ENCODE measurements at regions not wholly inside any gene's neighbourhood (a gene's known extent, or its start where the extent isn't known, plus 50 kb on each side); places are given as distances from the start of the nearest gene placed in this dataset.

DNA sequence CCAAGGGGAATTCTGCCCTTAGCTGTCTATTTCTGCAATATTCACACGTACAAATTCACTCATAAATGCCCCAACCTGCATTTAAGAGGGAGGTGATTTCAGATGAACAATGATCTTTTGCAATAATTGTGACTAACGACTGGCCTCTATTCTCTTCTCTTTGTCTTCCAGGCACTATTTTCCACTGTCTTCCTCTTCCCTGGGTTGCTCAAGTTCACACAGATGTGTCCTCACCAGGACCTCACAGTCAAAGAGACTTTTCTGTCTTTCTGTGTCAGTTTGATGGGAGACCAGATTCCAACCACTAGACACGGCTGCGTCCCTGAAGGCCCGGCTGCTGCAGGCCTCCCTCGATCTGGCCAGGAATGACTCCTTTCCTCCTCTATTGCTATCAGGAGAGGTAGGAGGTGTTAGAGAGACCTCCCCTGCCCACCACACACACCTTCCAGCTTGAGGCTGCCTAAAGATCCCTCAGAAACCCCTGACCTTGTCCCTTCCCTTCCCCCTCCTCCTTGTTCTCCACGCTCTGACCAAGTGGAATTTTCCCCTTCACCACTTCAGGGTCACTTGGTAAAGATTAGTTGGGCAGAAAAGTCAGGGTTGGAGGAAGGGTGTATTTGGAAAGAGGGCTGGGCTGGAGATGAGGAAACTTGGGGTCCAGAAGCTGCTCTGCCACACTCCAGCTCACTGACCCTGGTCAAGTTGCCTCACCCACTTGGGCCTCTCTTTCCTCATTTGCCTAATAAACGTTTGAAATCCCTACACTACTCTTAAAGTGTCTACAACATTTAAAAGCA, 109.2 kb upstream of the COPS8 start:
- no peak for DNase-seq

DNA sequence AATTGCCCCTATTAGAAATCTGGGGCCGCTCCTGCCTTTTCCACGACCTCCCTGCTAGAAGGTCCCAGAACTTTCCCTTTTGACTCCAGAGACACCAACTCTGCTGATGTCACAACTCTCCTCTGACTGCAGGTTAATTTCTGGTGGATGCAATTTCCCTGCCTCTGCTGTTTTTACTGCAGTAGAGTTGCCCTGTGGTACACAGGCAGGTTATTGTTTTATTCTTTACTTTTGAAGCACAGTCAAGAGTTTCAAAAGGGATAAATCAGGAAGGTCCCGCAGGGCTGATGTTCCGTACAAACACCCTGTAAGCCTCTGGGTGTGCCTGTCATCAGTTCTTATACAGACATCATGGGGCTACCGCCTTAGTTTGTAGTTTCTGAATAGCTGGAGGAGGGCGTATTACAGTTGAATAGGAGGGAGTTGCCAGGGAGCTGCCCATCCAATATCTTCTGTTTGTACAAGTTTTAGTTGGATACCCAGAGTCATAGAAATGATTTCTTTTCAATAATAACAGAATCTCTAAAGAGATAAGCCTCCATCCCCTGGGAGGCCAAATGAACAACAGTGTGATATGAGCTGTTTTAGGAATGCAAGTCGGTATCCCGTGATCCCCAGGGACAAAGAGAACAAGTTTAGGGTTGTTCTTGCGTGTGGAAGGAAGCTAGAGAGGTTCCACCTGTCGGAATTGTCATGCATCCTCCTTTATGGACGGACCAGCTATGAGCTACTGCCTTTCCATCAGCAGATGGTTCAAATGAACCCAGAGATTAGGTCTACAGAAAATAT, 108.4 kb upstream of the COPS8 start:
- no peak for DNase-seq

DNA sequence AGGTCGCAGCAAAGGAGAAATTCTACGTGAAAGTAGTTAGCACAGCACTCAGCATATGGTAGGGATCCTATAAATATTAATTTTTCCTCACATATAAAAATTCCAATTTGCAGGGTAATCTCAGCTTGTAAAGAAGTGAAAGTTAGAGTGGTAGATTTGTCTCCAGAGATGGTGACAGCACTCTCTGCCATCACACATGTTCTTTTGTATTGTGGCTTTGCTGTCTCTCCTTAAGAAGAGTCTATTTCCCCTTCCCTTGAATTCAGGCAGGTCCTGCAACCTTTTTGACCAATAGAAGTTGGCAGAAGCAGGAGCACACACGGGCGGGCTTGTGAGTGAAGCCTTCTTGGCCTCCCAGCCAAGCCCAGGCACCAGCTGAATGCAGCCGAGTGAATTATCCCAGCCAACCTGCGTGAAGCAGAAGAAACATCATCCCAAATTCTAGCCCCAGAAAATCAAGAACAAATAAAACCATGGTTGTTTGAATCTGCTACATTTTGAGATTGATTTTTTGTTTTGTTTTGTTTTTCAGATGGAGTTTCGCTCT, 107.8 kb upstream of the COPS8 start:
- DNase-seq, result no peak

DNA sequence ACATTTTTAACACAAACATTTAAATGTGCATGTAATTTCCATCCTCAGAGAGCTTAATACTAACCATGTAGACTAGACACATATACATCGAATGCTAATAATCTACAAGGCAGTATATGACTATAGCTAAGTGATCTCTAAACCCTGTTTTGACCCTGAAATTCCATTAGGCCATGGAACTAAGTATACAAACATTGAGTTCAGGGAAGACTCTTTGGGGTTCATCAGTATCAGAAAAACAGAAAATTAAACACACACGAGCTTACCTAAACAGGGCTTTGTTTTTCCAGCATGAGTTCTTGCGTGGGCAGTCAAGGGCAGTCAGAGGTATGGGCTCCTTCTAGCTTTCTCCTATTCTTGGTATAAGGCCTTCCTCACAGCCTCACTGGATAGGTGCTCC, 106.0 kb upstream of the COPS8 start:
- DNase-seq, result no peak

DNA sequence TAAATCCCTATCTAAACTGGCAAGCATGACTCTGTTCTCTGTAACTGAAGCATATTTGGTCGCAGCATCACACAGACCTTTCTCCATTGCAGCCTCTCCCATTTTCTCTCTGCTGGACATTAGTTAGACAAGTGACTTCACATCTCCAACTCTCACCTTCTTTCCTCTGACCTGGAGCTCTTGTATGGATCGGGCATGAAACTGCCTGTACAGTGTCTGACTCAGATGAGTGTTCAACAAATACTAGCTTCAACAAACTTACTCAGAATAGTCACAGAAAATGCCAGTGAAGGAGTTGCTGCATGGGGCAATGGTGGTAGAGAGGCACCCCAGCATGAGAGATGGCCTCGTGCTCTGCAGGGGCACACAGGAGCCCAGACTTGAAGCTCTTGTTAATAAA, 104.7 kb upstream of the COPS8 start:
- no peak for DNase-seq

DNA sequence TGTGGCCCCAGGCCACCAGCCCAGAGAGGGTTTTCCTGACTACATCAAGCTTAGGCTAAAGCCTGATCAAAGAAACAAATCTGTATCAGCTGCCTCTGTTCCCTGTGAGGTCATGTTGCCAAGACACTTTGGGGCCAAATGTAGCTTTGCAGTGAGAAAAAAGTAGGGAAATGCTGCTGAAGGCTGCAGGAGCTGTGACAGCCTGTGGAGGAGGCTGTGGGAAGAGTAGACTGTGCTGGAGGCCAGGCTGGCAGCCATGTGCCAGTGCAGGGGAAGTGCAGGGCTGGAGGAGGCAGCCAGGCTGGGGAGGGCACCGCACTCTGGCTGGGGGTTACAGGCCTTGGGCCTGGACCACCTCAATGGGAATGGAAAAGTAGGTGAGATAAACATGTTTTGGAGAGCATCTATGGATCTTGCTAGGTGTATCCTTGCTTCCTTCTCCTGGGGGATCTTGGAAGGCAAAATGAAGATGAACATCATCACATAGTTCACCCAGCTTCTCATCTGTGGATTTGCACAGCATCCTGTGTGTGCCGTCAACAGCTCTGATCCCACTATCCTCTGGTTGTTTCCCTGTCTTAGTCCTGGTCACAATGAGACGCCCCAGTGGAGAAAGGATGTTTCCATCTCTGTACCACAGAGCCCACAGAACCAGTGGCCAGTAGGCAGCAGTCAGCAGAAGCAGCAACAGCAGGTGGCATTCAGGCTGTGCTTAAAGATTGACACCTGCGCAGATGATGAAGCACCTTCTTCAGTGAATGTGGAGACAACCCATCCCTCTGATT, 103.8 kb upstream of the COPS8 start:
- DNase-seq, result no peak

DNA sequence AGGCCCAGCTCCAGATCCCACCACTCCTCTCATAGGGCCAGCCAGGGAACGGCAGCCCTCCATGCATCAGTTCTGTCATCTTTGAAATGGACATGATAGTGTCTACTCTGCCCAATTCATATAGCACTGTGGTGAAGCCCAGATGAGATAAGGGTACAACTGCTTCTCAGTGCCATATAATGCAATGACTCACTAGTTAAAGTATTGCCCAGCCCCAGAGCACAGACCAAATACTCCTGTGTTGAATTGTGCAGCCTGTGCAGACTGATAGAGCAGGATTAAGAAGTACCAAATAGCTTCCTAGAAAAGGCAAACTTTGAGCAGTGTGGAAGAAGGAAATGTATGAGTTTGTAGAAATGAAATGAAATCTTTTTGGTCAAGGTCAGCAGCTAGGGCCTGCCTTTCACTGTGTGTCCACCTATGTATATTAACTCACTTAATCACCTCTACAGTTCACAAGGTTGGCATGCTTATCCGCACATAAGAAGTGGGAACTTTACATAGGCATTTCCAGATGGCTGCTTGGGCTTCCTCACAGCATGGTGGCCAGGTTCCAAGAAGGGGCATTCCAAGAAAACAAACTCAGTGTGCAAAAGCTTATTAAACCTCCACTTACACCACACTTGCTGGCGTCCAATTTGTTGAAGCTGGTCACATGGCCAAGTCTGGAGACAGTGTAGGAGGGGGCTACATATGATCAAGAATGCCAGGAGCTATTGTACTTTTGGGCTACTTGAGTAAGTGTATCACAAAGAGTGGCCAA, 102.8 kb upstream of the COPS8 start:
- DNase-seq, result no peak

DNA sequence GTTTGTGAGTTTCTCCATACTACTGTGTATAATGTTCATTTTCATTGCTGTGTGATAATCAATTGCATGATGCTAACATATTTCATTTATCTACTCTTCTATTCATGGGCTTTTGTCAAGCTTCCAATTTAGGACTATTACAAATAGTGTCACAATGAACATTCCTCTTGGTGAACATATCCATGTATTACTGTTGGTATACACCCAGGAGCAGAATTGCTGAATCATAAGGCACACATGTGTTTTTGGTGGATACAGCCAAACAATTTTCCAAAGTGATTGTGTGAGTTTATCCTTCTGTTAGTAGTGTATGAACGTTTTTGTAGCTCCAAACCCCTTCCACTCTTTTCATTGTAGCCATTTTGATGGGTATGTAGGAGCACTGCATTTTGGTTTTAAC, 101.6 kb upstream of the COPS8 start:
- DNase-seq, result no peak

DNA sequence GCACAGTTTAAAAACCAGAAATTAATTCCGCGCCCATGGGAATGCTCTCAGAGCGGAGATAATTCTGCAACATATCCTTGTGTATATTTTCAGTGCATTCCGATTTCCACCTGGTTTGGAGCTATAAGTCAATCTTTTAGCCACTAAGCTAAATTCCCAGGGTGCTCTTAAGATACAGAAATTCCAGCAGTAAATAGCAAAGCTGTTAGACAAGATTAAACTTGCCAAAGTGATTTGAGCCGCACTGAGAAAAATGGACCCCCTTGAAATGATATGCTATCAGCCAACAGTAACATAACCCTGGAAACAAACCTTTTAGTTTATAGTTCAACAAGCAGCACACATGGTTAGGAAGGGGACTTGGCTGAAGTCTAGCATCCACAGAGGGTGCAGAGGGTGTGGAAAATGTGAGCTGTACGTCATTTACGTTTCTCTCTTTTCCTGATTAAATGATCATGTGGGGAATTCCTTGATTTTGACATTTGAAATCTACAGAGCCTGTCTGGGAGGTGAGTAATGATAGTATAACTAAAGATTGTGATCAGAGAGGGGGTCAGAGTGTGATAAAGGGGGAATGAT, 99.8 kb upstream of the COPS8 start:
- no peak for DNase-seq

DNA sequence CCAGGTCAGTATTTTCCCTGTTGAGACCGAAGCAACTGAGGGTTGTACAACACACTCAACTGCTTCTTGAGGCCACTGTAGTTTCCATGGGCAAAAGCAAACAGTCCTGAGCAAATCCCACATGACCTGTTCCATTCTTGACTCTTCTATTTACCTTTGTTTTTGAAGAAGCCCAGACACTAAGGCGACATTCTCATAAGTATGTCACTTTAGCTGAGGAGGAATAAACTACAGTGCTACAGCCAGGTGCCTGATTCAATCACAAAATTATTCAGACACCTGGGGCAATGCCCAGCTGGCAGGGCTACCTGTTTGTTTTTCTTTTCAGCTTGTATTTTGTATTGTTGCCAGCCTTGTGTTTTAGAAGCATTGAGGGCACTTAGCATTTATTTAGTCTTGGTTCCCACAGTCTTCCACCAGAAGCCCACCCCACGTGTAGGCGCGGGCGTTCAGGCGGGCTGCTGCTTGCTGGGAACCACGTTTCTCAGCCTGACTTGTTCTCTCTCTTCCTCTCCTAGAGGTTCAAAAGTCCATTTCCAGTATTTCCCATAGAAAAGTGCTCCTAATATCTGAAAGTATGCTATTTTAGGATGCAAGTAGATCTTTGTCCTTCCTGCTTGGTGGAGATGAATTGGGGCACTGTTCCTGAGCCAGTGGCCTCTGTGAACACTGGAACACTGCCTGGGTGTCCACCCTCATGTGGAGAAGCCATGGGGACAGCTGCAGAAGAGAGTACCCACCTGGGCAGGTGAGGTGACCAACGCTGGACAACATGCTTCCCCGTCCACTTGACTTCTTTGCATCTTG, 99.0 kb upstream of the COPS8 start:
- no peak for DNase-seq

DNA sequence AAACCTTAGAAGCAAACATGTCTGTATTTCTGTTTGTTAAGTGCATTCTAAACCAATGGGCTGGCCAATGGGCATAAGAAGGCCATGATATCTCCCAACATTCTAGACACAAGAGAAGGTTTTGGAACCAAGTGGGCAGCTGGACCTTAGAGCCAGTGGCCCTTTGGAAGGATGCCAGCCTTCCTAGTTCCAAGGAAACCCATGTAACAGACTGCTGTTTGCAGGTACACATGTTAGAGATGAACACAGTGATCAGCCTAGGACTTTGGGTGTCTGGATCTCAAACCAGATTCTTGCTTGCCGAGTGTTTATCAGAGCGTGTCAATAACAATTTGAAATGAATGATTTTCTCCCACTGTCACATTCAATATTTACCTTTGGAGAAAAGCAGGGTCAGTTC, 97.5 kb upstream of the COPS8 start:
- no peak for DNase-seq

DNA sequence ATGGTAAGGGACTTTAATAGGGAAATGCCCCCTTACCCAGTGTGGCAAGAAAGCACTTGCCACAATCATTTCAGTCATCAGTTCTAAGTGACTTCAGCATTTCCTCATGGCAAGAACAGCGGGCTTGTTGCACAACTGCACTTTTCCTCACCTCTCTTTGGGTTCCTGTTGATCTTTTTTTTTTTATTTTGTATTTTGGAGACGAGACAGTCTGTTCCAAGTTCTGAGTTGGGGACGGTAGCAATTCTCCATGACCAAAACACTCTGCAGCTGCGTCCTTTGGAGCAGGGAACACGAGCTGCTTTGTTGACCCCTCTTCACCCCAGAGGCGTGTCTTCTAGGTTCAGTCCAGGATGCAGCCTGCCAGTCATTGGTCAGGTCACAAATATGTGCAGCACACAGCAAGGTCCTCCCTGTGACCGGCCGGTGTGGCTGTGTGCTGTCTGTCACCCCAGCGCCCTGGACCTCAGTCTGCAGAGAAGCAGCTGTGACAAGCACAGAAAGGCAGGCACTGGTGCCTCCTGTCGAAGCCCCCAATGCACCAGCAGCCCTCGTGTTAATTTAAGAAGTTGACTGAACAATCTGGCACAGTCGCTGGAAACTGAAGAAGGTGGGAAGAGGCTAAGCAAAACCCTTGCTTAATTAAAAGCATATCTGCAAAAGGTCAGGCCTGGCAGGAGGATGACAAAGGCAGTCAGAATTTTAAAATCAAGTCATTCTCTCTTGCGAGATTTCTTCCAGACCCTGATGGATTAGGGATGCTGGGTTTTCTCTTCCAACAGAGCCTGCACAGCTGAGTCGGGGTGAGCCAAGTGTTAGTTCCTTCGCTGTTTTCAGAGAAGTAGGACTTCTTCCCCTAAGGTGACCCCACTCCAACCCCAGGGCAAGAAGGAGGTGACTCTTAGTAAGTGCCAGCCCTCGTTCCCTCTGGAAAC, 96.7 kb upstream of the COPS8 start:
- no peak for DNase-seq

DNA sequence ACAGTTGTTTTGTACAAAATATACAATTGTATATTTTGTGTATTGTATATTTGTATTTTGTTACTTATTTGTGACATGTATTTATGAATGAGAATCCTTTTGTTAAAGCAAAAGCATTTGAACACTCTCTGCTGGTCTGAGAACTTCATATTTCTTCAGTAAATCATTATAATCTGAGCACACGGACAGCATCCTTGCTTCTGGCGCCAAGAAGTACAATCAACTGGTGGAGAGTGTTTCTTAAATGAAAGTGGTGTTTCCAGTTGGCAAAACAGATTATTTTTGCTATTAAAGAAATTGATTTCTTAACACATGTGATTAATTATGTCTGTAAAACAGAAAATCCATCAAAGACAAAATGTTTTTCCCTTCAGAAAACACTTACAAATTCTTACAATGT, 95.1 kb upstream of the COPS8 start:
- no peak for DNase-seq

DNA sequence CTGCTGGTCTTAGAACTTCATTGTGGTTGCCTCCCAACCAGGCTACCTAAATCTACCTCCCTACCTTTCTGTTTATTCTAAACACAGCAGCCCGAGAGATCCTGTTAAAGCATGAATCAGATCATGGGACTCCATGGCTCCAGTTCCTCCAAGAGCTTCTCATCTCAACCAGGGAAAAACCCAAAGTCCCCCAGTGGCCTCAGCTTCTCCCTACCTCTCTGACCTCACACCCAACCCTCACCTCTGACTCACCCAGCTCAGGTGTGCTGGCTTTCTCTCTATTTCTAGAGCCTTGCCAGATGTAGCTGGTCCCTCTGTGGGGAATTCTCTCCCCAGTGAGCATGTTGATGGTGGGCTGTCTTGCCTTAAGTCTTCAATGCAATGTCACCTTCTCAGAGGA, 93.8 kb upstream of the COPS8 start:
- DNase-seq, result no peak

DNA sequence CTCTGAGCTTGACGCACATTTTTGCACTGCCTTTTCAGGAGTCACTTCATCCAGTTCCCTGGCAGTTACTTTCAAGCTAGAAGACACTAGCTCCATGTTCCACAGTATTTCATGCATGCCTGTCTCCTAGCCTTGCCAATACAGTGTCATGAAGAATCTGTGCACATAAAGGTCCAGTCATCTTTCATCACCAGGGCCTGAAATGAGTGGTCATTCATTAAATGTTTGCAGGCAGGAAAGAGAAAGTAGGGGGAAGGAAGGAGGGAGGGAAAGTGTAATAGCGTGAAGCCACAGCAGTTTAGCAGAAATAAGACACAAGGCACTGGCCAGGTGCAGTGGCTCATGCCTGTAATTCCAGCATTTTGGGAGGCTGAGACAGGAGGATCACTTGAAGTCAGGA, 92.4 kb upstream of the COPS8 start:
- DNase-seq, result no peak

DNA sequence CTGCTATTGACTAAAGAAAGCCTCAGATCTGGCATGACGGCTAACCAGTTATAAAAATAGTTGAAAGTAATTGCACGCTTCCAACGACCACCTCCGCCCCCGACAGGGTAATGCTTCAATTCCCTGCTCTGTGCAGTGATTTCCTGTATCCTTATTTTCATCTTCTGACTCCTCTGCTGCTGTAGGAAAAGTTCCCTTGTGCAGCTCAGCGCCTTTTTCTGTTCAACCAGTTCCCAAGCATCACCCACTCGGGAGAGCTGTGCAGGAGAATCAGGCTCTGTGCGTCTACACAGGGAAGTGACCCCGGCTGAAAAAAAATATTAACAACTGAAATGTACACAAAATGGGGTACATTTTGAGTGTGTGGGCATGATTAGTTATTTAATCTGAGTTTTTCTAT, 91.3 kb upstream of the COPS8 start:
- no peak for DNase-seq

DNA sequence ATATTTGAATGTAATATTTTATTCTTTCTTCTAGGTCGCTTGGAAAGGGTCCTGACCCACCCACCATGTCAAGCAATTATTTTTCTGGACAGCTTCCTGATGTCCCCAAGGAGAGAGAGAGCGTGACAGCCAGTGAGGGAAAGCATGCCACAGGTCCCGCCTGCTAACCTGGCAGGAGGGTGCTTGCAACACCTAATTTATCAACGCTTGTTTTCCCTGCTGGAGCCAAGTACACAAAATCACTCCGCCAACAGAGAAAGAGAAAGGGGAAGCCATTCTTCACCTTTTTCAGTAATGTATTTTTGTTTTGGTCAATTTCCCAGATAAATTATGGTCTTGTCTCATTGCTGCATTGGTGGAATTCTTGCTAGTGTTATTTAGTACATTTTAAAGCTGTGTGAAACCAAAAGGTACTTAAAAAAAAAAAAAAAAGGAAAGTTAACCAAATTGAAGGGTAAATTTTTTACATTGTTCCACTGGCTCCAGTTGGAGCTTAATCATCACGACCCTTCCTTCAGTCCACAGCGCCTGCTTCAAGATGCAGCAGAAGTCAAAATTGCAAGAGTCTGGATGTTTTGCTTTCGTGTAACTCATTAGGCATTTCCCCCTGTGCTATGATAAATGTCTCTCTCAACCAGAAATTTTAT, 88.5 kb upstream of the COPS8 start:
- DNase-seq, result no peak

DNA sequence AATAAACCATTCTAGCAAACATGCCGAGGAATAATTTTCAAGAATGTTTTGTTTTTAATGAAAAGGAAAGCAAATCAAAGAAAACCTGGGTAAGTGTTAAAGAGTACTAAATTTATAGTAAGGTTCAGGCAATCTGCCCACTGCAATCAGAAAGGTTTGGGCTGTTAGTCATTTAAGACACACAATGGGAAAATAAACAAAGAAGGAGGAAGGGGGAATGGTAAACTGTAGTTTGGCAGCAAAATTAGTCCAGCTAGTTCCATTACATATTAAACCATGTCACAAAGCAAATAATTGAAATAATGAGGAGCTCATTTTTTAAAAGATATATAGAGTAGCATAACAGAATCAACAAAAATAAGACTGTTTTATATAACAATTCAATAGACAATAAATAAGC, 87.5 kb upstream of the COPS8 start:
- no peak for DNase-seq

DNA sequence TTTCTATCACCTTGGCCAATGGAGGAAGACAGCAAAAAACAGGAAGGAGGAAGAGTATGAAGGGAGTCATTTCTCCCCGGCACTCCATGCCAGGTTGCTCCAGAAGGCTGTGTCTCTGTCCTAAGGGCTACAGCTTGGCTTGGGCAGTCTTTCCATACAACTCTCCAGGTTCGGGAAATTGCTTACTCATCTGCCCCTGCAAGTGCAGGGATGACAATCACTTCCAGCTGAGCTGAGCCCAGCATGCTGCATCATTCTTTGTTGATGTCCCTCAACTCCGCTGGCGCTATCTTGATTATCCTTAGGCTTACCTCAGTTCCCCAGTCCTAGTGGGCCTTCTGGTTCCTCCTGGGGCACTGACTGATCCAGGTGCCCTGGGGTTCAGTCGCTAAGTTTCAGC, 86.9 kb upstream of the COPS8 start:
- no peak for DNase-seq
